ENCODE measurements at regions not wholly inside any gene's neighbourhood (a gene's known extent, or its start where the extent isn't known, plus 50 kb on each side); places are given as distances from the start of the nearest gene placed in this dataset.
A peak's percentile ranks its signal among the peaks of the same experiment; 100 is the strongest.

DNA sequence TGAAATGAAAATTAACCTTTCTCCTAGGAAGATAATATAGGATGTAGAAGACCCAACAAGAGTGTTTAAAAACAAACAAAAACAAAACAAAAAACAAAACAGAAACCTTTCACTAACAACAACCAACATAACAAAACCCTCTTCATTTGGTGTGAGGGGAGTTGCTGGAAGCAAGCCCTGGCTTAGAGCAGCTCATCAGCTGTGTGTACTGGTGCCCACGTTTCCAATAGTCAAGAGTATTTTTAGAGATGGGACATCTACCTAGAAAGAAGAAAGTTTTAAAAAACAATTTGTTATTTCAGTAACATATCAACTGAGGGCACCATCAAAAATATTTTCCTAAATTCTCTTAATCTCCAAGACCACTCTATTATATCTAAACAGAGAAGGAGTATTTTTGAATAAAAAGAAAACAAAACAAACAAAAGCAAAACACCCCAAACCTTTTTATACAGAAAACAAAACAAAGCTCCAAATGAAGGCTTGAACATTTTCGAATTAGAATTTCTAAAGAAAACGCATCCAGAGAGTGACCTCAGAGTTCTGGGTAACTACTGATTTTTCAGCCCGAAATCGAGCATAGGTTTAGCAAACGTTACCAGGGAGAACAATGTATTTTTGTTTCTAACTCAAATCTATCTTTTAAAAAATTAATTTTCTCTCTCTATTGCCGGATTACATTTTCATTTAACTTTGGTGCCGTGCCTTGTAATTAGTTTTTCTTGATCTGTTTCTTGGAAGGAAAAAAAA lies 134.6 kb downstream of the INSIG2 start:
- no peak for TF ChIP-seq CTCF (IDR thresholded peaks at IDR 0.05; ENCODE audit: extremely low read depth, missing control alignments)
- no peak for DNase-seq (ENCODE audit: low spot score)

- no peak for DNase-seq (ENCODE audit: low spot score)
Measured at GRCh38 chr2:118222273-118222594, 134.0 kb downstream of the INSIG2 start.

GRCh38 chr2:118221536-118222272 lies 133.4 kb downstream of the INSIG2 start:
- peak; percentile 71 for DNase-seq (ENCODE audit: low spot score)
- peak; percentile 54 for TF ChIP-seq CTCF (IDR thresholded peaks at IDR 0.05; ENCODE audit: extremely low read depth, missing control alignments)

More at GRCh38 chr2:118222273-118222594, 134.0 kb downstream of the INSIG2 start:
- no peak for TF ChIP-seq CTCF (IDR thresholded peaks at IDR 0.05; ENCODE audit: extremely low read depth, missing control alignments)

DNA sequence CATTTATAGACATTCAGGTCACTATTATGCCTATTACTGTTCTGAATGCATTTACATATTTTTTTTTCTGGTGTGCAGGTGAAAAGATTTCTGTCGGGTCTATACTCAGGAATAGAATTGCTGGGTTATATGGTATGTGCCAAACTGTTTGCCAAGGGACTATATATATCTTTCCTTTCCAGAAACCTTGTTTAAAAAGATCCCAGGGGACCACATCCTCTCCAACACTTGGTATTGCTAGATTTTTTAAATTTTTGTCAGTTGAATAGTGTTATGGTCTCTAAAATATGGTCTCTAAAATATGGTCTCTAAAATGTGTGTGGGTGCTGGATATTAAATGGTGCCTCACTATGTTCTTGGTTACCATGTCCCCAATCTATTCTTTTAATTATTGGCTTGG lies 131.3 kb downstream of the INSIG2 start:
- no peak for TF ChIP-seq CTCF (IDR thresholded peaks at IDR 0.05; ENCODE audit: extremely low read depth, missing control alignments)
- DNase-seq (ENCODE audit: low spot score): no peak

DNA sequence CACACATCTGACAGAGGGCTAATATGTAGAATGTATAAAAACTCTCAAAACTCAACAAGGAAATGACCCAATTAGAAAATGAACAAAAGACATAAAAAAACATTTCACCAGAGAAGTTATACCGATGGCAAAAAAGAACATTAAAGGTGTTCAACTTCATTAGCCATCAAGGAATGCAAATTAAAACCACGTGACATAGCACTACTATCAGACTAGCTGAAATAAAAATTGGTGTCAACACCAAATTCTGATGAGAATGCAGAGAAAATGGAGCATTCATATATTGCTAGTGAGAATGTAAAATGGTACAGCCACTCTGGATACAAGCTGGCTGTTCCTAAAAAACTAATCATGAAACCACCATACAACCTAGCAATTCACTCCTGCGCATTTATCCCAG lies 128.0 kb downstream of the INSIG2 start:
- TF ChIP-seq CTCF (IDR thresholded peaks at IDR 0.05; ENCODE audit: extremely low read depth, missing control alignments): no peak
- DNase-seq (ENCODE audit: low spot score): no peak

DNA sequence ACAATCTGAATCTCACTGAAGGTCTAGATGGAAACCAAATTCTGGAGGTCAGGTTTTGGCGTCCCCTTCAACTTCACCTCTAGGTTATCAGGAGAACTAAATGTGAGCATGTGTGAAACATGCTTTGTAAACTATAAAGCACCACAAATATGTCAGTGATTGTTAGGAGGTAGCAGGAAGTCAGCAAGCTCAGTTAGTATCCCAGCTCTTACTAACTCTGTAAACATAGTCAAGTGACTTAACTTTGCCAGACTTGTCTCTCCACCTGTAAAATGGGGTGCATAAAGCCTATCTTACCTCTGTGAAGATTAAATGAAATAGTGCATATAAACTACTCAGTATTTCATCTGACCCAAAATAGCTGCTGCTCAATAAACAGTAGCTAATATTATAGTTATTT lies 121.5 kb downstream of the INSIG2 start:
- no peak for TF ChIP-seq CTCF (IDR thresholded peaks at IDR 0.05; ENCODE audit: extremely low read depth, missing control alignments)
- no peak for DNase-seq (ENCODE audit: low spot score)

GRCh38 chr2:118207889-118208288 lies 119.6 kb downstream of the INSIG2 start:
- TF ChIP-seq CTCF (IDR thresholded peaks at IDR 0.05; ENCODE audit: extremely low read depth, missing control alignments): no peak
- no peak for DNase-seq (ENCODE audit: low spot score)
